HCT116 (cell line): ENCODE measurements at regions not wholly inside any gene's neighbourhood (a gene's known extent, or its start where the extent isn't known, plus 50 kb on each side); places are given as distances from the start of the nearest gene placed in this dataset.

Source experiments
- ATAC-seq: fragments of 200-7000 bp; cut with Tn5 transposase; 2 replicates; pipeline ENCODE4 v1.9.1; 2020; ENCODE audit warnings: mild to moderate bottlenecking, moderate library complexity
- BruUV-seq: library from RNA; stranded (reverse); fragments of 400-500 nt; replicated peaks from 2 replicates; lab custom pipeline; 2021; lab: Mats Ljungman, UMichigan
- CTCF ChIA-PET: fragments of 300-600 bp; sonication (Branson Sonifier 250); formaldehyde crosslinking; loops from one replicate; lab custom pipeline; 2021; ENCODE audit warnings: antibody characterized with exemption; lab: Charles Lee
- POLR2A ChIA-PET: fragments of 300-600, 350-600 bp; sonication (Branson Sonifier 250); formaldehyde crosslinking; loops from one replicate; lab custom pipeline; 2021; ENCODE audit warnings: antibody characterized with exemption; lab: Charles Lee
- RAD21 ChIA-PET, 2 experiments: fragments of 300-600 bp; sonication (Branson Sonifier 250); formaldehyde crosslinking; loops; one replicate each; lab custom pipeline; 2023; ENCODE audit warnings: low total read pairs in 2 of 2; ENCODE audit not compliant: uncharacterized antibody in 2 of 2, unreplicated experiment in 2 of 2, low non-redundant PET in 1 of 2; lab: Charles Lee
- DNase-seq: peaks from one replicate; pipeline ENCODE4 v3.0.0-alpha.2; 2010; ENCODE audit warnings: low read depth, low spot score
- H2AFZ ChIP-seq: fragments of 200-600 bp; shearing (Covaris generic), sonication (generic); 2 replicates; pipeline ENCODE4 v1.6.1; 2017; ENCODE audit warnings: low read depth, mixed run types, mixed read lengths, antibody characterized with exemption, low read length; ENCODE audit not compliant: poor library complexity, severe bottlenecking
- H3K27ac ChIP-seq: 2 replicates; pipeline ENCODE4 v1.5.1; 2012; ENCODE audit warnings: low read depth, low read length
- H3K27me3 ChIP-seq: fragments of 200-600 bp; sonication (generic); 2 replicates; pipeline ENCODE4 v1.6.1; 2016; ENCODE audit warnings: mixed run types, low read length, mixed read lengths; ENCODE audit not compliant: insufficient read depth
- H3K36me3 ChIP-seq, 2 experiments: fragments of 200-500 bp in 1 of 2; fragments of 200-600 bp in 1 of 2; sonication (Bioruptor generic) in 1 of 2; sonication (generic) in 1 of 2; 2 replicates each; pipeline versions ENCODE4 v1.5.1 to v1.6.1; 2014 to 2016; ENCODE audit warnings: low read length in 2 of 2, inconsistent platforms in 1 of 2, mixed read lengths in 1 of 2, mixed run types in 1 of 2; ENCODE audit not compliant: insufficient read depth in 2 of 2, control insufficient read depth in 1 of 2
- H3K4me1 ChIP-seq, 2 experiments: fragments of 200-600 bp in 1 of 2; sonication (generic) in 1 of 2; 2 replicates each; pipeline versions ENCODE4 v1.5.1 to v1.6.1; 2012 to 2017; ENCODE audit warnings: low read length in 2 of 2, inconsistent platforms in 1 of 2, mild to moderate bottlenecking in 1 of 2, mixed read lengths in 1 of 2, mixed run types in 1 of 2, moderate library complexity in 1 of 2; ENCODE audit not compliant: insufficient read depth in 2 of 2, control insufficient read depth in 1 of 2
- H3K4me2 ChIP-seq: fragments of 200-600 bp; sonication (generic); 2 replicates; pipeline ENCODE4 v1.6.1; 2017; ENCODE audit warnings: mixed run types, low read length, mixed read lengths
- H3K4me3 ChIP-seq, 2 experiments: fragments of 200-600 bp in 1 of 2; sonication (generic) in 1 of 2; replicated peaks in 1 of 2; 2 replicates each; pipeline ENCODE4 v1.5.1; 2011 to 2016; ENCODE audit warnings: low read length in 2 of 2, control low read depth in 1 of 2, low read depth in 1 of 2, mild to moderate bottlenecking in 1 of 2, mixed read lengths in 1 of 2, mixed run types in 1 of 2
- H3K79me2 ChIP-seq: fragments of 200-600 bp; sonication (generic); 2 replicates; pipeline ENCODE4 v1.6.1; 2017; ENCODE audit warnings: mild to moderate bottlenecking, mixed run types, low read length, moderate library complexity, mixed read lengths; ENCODE audit not compliant: insufficient read depth
- H3K9ac ChIP-seq: fragments of 200-600 bp; sonication (generic); 2 replicates; pipeline ENCODE4 v1.6.1; 2016; ENCODE audit warnings: low read length, mixed read lengths
- H3K9me2 ChIP-seq: fragments of 200-600 bp; sonication (generic), shearing (Covaris generic); 2 replicates; pipeline ENCODE4 v1.6.1; 2017; ENCODE audit warnings: mixed run types, mild to moderate bottlenecking, moderate library complexity; ENCODE audit not compliant: insufficient read depth
- H3K9me3 ChIP-seq, 2 experiments: fragments of 200-500 bp in 1 of 2; fragments of 200-600 bp in 1 of 2; sonication (Bioruptor generic) in 1 of 2; sonication (generic) in 1 of 2; 2 replicates each; pipeline ENCODE4 v1.6.1; 2014 to 2017; ENCODE audit warnings: low read length in 2 of 2, mixed read lengths in 2 of 2, inconsistent platforms in 1 of 2, low read depth in 1 of 2, mild to moderate bottlenecking in 1 of 2, mixed run types in 1 of 2, moderate library complexity in 1 of 2; ENCODE audit not compliant: control insufficient read depth in 1 of 2, insufficient read depth in 1 of 2
- H4K20me1 ChIP-seq: fragments of 200-600 bp; sonication (generic), shearing (Covaris generic); 2 replicates; pipeline ENCODE4 v1.6.1; 2017; ENCODE audit warnings: mixed run types, mild to moderate bottlenecking, moderate library complexity; ENCODE audit not compliant: insufficient read depth
- CEBPB ChIP-seq: IDR thresholded peaks from 2 replicates; pipeline ENCODE4 v1.6.1; 2012; ENCODE audit warnings: low read depth
- CTCF ChIP-seq, 3 experiments: fragments of 200-600 bp in 1 of 3; sonication (generic) in 1 of 3; IDR thresholded peaks in 2 of 3; conservative IDR thresholded peaks in 1 of 3; 2 replicates each; pipeline ENCODE4 v1.5.1; 2012 to 2017; ENCODE audit warnings: low read depth in 2 of 3, low read length in 2 of 3, antibody characterized with exemption in 1 of 3, borderline replicate concordance in 1 of 3, control low read depth in 1 of 3, mild to moderate bottlenecking in 1 of 3, mixed read lengths in 1 of 3, mixed run types in 1 of 3, moderate library complexity in 1 of 3; ENCODE audit not compliant: insufficient read depth in 1 of 3
- EGR1 ChIP-seq: IDR thresholded peaks from 2 replicates; pipeline ENCODE4 v1.6.1; 2012; ENCODE audit warnings: low read depth
- ELF1 ChIP-seq: IDR thresholded peaks from 2 replicates; pipeline ENCODE4 v1.6.1; 2012; ENCODE audit warnings: low read depth, borderline replicate concordance
- EZH2 ChIP-seq: fragments of 200-600 bp; sonication (generic); IDR thresholded peaks from 2 replicates; pipeline ENCODE4 v1.6.1; 2017; ENCODE audit warnings: antibody characterized with exemption, mixed run types
- EZH2phosphoT487 ChIP-seq: fragments of 200-600 bp; IDR thresholded peaks from 2 replicates; pipeline ENCODE4 v1.6.1; 2018; ENCODE audit warnings: antibody characterized with exemption, borderline replicate concordance
- FOSL1 ChIP-seq: IDR thresholded peaks from 2 replicates; pipeline ENCODE4 v1.6.1; 2012; ENCODE audit warnings: low read depth
- RAD21 ChIP-seq: IDR thresholded peaks from 2 replicates; pipeline ENCODE4 v1.6.1; 2012; ENCODE audit warnings: low read depth, mild to moderate bottlenecking
- REST ChIP-seq: IDR thresholded peaks from 2 replicates; pipeline ENCODE4 v1.6.1; 2012; ENCODE audit warnings: low read depth
- SIN3A ChIP-seq: IDR thresholded peaks from 2 replicates; pipeline ENCODE4 v1.6.1; 2012; ENCODE audit warnings: low read depth
- SRF ChIP-seq: IDR thresholded peaks from 2 replicates; pipeline ENCODE4 v1.6.1; 2012; ENCODE audit warnings: low read depth
- TCF7L2 ChIP-seq: IDR thresholded peaks from 2 replicates; pipeline ENCODE4 v1.7.0; 2011; ENCODE audit warnings: borderline replicate concordance, inconsistent platforms; ENCODE audit not compliant: insufficient read depth, insufficient read length; ENCODE audit errors: extremely low read depth
- ZBTB33 ChIP-seq: IDR thresholded peaks from 2 replicates; pipeline ENCODE4 v1.6.1; 2011; ENCODE audit warnings: mild to moderate bottlenecking, low read length, moderate library complexity; ENCODE audit not compliant: insufficient replicate concordance; ENCODE audit errors: extremely low read depth
- ZFX ChIP-seq: fragments of 450-650 bp; IDR thresholded peaks from 2 replicates; pipeline ENCODE4 v1.6.1; 2017
- intact Hi-C: fragments of 100-400 bp; cut with micrococcal nuclease; formaldehyde crosslinking; loops from 2 replicates; pipeline ENCODE4 v1.10.0; 2022

- POLR2A ChIA-PET, result no interaction called here
- intact Hi-C loops, result no loop called here
- no peaks in the 10 kb centered on the region for H3K9me3 ChIP-seq
These were observed 619.0 kb downstream of the SLC4A3 start for GRCh38 chr2:220246386-220246785.

More at GRCh38 chr2:220246386-220246785, 619.0 kb downstream of the SLC4A3 start:
- no peak for DNase-seq
- Histone ChIP-seq H3K79me2 (no peaks in the 10 kb centered on the region), H3K4me3 (no peak overlapping the region), H3K36me3 (no peaks in the 10 kb centered on the region), H3K4me1 (no peaks in the 10 kb centered on the region), H3K27me3 (no peaks in the 10 kb centered on the region), H2AFZ (no peak overlapping the region)
- CTCF ChIA-PET, result no interaction called here
- no TSS peak for BruUV-seq
- ATAC-seq, result no peak
- RAD21 ChIA-PET, result no interaction called here
- TF ChIP-seq SRF (no peak), EGR1 (no peak), ELF1 (no peak), TCF7L2 (no peak), CTCF (IDR thresholded peaks at IDR 0.05 in 2 of 3, conservative IDR thresholded peaks at IDR 0.05 in 1 of 3; ENCODE audit: borderline replicate concordance in 1 of 3, insufficient read depth in 1 of 3, low read depth in 2 of 3, low read length in 2 of 3) (no peak), RAD21 (no peak), EZH2phosphoT487 (no peak), REST (no peak), CEBPB (no peak), ZBTB33 (no peak), SIN3A (no peak), FOSL1 (no peak), ZFX (no peak), EZH2 (no peak)
- TF ChIP-seq, all 23 proteins: peak for 0
- Histone ChIP-seq H3K9me2 (no peaks in the 10 kb centered on the region; the same call in 1 of the 2 replicates), H4K20me1 (no peaks in the 10 kb centered on the region), H3K9ac (no peak overlapping the region), H3K27ac (no peak overlapping the region), H3K4me2 (no peak overlapping the region)
